Stimulated activated CD4-positive, alpha-beta T cell treated with anti-CD3 and anti-CD28 coated beads, Interleukin-1b, Interleukin-23, amount 100 ng/mL, for 24 hours (primary cell): ENCODE measurements at regions not wholly inside any gene's neighbourhood (a gene's known extent, or its start where the extent isn't known, plus 50 kb on each side); places are given as distances from the start of the nearest gene placed in this dataset.
"Not testable (repeated sequence)": the region's sequence is repeated elsewhere in the genome, so short reads cannot be mapped to it uniquely, and the experiment has no call there.

Experiments used
- DNase-seq, 4 experiments: peaks; one replicate each; pipeline ENCODE4 v3.0.0-alpha.2; 2020; ENCODE audit warnings: low read depth in 4 of 4, low spot score in 1 of 4

DNA sequence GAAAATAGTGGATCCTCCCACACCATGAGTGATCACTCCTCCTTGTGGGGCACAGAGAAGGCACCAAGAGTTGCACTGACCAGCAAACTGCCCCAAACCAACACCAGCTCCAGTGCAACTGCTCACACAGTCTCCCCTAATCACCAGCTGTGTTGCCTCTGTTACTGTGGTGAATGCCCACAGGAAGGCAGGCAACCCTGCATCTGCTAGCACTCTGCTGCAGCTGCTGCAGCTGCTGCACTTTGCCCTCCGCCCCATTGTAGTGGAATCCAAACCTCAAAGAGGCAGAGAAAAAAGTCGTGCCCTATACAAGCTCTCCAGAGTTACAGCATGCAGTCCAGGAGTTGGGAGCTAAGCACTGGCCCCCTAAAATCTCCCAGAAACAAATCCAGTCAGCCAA is 339.6 kb downstream of the TRIM36 start:
- DNase-seq = no peak

DNA sequence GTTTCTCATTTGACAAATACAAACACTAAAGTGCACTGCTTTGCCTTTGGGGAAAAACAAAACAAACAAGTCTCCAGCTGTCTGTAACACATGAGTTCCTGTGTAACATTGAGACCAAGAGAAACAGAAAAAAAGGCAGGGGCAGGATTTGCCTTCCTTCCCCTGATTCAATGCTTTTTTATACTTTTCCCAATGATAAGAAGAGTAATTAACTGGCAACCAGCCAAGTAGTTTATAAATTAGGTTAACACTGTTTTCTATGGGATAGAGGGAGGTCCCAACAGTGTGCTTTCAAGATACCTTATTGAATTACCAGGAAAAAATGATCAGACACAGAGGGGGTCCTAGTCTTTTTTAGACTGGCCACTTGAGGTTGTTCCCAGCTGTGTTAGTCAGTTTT is 346.8 kb downstream of the TRIM36 start:
- no peak for DNase-seq

DNA sequence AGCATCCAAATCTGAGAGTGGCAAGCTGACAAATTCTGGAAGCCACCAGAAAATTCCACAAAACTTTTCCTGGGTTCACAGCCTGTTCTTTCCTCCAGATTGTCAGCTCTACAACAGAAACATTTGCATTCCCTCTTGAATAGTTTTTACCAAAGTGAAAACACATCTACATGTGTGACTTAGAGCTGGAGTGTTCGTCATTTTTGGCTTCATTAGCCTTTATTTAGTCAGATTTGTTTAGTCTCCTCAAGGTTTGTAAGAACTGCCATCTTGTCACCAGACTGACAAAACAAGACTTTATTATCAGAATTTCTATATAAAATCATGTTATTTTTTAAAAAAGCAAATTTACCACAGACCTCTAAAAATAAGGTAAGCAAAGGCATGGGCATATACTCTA is 347.3 kb downstream of the TRIM36 start:
- no peak for DNase-seq

DNA sequence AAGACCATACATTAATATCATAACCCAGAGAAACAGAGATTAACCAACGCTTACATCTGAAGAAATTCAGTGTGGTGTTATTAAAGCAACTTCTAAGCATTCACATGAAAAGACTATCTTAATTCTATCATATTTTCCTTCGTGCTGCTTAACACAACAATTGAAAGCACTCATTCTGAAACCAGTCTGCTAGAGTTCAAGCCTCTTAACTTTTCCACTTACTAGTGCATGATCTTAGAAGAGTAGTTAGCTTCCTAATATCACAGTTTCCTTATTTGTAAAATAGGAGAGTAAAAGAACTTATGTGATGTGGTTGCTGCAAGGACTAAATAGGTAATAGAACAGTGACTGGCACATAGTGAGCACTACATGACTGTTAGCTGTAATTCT is 379.3 kb downstream of the TRIM36 start:
- no peak for DNase-seq

DNA sequence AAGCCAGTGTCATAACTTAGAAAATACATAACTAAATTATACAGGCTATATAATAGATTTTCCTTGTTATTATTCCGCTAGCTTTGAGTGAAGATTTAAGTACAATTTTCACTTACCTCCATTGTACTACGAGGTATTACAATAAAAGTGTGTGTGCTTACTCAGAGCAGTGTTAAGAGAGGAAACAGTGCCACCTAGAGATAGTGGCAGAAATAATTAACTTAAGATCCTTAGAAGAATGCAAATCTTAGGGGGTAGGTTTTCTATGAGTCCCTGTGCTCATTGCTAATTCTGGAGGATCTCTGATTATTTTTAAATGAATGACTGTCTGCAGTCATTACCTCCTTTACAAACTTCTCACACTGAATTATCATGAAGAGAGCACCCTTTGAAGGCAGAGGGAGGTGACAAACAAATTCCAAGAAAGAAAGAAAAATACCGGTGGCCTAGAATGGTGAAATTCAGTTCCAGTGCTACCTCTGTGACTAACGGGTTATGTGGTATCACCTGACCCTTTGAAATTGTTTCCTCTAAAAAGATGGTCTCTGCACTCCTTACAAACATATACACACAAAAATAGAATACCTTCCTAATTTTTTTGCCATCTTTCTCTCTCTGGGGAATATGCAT is 379.8 kb downstream of the TRIM36 start:
- DNase-seq = no peak

DNA sequence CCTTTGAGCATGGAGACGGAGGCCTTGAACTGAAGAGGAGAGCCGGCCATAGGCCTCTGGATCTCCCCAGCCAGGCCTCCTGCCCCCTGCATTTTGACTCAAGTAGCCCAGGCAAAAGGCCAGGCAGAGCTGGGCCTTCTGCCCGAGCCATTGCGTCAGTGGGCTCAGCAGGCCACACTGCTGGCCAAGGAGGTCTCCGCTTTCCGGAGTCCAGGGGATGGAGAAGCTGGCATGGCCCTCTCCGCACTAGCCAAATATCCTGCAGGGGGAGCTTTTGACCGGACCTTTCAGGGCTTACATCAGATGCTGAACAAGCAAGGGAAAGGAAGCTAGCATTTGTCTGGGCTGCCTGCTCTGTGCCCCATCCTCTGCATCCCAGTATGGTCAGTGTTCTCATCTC is 386.8 kb downstream of the TRIM36 start:
- DNase-seq = no peak

DNA sequence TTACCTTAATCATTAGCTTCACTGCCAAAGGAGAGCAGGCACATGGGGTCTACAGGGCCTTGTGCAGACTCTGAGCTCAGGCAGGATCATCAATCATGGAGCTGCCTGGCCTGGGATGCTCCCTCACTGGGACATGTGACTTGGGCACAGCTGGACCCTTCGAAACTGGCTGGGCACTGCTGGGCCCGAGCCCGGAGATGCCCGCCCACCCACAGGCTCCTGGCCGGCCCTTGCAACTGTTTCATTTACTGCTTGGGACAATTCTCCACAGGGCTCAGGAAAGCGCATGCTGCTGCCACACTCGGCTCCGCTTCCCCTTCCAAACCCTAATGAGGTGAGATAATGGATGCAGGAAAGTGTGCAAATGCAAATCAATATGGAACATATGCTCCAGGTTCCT is 387.5 kb downstream of the TRIM36 start:
- no peak for DNase-seq

DNA sequence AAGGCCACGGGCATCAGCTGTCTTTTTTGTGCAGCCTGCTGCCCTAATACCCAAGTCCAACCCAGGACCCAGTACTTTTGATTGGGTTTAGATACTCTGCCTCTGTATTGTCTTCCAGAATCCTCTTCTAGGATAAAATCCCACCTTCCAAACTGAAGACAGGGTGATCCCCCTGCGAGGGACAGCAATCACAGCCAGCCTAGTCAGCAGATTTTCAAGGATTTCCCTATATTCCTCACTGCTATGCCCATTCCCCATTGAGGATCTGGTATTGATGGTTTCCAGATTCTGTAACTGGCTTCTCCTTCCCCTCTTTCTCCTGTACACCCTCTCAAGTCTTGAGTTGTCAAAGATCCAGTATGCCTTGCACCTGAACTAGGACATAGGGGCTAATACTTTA is 389.4 kb downstream of the TRIM36 start:
- DNase-seq = no peak

DNA sequence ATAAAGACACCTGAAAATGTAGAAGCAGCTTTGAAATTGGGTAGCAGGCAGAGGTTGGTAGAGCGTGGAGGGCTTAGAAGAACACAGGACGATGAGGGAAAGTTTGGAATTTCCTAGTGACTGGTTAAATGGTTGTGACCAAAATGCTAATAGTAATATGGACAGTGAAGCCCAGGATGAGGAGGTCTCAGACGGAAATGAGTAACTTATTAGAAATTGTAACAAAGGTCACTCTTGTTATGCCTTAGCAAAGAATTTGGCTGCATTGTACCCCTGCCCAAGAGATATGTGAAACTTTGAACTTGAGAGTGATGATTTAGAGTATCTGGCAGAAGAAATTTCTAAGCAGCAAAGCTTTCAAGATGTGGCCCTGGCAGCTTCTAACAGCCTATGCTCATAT is 382.5 kb downstream of the KCNN2 start:
- DNase-seq = no peak

DNA sequence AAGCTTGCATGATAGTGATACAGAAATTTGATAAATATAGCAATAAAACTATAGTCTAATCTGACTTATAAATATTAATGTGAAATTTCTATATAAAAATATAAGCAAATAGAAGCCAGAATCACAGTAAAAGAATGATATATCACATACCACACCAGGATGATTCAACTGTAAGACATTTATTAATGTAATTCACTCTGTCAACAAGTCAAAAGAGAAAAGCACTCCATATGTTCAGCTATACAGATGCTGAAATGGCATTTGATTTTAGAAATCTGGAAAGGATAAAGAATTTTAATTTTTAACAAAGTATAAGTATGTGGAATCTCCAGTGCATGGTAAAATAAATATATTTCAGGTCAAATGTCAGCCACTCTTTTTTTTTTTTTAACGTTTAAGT is 372.4 kb downstream of the KCNN2 start:
- DNase-seq = no peak

DNA sequence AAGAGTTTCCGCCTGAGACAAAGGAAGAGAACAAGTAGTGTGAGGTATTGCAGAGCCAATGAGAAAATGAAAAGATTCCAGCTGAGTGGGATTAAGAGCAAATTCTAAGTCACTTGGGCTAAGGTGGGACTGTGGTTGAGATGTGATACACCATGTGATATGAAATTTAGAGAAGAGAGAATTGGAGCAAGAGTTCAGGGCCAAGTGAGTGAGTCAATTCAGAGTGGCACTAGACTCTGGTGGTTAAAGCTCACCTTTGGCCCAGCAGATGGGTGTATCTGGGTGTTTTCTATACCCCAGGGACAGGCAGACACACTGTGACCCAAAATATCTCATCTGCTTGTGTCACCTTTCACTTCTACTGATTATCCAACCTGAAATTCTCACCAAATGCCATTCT is 368.1 kb downstream of the KCNN2 start:
- no peak for DNase-seq

DNA sequence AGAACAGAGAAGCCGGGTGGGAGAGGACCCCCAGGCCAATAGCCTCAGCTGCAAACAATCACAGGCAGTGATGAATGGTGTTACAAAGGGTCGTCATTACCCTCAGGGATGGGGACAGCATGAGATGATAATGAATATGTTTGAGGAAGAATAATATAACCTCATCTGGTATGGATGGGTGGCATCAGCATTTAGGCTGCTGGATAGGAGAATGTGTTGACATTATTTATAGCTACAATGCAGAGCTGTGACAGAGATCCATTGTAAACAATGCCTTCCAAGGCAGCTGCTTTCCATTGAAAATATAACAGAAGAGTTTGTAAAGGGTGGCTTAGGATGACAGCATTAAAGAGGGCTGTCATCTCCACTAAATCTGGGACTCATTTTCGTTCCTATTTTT is 365.5 kb downstream of the KCNN2 start:
- no peak for DNase-seq

DNA sequence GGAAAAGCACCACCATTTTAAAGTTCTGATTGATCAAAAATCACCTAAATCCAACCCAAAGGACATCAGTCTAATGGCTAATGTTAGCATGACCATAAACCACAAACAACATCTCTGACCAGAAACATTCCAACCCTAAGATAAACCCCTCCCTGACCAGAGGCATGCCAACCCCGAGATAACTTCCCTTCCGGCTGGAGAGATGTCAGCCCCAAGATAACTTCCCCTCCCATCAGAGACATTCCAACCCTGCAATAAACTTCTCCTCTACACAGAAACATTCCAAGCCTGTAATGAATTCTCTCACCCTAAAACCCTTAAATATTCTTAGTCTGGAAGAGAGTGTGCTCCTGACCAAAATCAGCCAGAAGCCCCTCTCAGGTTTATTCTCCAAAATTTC is 364.3 kb downstream of the KCNN2 start:
- DNase-seq = no peak

DNA sequence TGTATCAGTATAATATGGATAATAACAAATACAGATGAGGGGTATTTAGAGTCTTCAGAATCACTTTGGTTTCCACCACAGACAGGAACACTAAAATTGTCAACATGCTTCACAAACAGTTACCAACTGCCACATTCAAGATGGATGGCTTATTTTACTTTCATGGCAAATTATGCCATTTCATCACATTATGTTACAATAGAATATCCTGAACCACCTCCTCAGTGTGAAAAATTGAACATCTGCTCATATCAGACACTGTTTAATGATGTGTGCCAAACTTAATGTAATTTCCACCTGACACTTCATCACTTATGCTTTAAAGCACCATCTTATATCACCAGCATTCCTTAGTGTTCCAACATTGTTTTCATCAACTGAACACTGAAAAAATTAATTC is 357.4 kb downstream of the KCNN2 start:
- no peak for DNase-seq

DNA sequence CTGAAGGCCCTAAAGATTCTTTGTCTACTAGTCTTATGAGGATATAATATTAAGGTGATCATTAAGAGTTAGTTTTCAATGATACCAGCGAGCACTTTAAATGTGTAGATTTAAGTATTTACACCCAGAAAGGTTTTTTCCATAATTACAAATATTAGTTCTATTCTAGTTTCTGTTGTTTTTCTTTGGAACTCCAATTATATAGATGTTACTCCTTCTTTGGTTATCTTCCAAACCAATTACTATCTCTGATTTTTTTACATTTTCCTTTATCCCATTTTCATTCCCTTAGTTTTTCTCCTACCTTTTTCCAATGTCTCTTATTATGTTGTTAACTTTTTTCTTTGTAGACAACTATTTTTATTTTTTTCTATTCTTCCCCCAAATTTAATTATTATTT is 355.1 kb downstream of the KCNN2 start:
- DNase-seq = no peak

DNA sequence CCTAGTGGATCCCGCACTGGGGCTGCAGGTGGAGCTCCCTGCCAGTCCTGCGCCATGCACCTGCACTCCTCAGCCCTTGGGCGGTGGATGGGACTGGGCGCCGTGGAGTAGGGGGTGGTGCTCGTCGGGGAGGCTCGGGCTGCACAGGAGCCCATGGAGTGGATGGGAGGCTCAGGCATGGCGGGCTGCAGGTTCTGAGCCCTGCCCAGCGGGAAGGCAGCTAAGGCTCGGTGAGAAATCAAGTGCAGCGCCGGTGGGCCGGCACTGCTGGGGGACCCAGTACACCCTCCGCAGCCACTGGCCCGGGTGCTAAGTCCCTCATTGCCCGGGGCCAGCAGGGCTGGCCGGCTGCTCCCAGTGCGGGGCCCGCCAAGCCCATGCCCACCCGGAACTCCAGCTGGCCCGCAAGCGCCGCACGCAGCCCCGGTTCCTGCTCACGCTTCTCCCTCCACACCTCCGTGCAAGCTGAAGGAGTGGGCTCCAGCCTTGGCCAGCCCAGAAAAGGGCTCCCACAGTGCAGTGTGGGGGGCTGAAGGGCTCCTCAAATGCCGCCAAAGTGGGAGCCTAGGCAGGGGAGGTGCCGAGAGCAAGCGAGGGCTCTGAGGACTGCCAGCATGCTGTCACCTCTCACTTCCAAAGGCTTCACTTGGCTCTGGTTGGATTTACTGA is 342.5 kb downstream of the KCNN2 start:
- DNase-seq = not testable (repeated sequence)

DNA sequence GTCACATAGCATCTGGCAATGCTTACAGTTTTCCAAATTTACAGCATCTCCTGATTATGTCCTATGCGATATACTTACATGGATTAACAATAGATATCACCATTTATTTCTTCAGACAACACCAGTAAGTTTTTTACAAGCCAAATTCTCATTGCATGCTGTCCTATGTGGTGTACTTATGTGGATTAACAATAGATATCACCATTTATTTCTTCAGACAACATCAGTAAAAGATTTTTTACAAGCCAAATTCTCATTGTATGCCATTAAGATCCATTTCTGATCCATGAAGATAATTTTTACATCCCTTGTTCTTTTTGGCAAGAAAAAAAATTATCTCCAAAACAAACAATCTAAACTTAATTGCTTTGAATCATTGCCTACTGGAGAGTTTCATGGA is 340.9 kb downstream of the KCNN2 start:
- DNase-seq = no peak

DNA sequence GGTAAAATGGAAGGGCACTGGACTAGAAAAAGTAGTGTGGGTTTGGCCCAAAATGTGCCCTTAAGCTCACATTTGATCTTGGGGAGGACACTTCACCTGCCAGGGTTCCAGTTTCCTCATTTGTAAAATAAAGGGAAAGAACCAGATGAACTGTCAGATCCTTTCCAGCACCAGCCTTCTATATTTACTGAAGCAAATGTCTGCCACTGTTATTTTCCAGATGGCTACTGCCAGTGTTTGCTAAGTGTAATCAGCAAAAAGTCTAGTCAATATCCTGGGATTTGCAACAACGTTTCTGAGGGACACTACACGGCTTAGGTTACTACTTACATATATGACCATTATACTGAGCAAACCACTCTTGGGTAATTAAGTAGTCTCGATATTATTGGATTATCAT is 340.3 kb downstream of the KCNN2 start:
- DNase-seq = no peak

DNA sequence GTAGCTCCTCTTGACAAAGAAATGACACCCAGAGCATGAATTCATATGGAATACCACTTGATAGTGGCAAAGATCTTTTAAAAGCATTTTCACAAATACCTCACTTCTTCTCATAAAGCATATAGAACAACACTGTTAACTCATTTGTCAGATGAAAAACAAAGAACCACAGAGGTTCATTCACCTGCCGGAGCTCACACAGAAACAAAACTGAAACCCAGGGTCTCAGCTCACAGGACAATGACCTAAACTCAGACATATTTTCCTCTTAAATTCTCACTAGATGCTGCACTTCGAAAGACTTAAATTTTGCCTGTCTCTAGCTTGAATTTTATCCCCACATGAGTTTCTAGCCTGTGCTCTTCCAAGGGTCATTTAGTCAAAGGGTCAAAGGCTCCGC is 339.0 kb downstream of the KCNN2 start:
- no peak for DNase-seq

DNA sequence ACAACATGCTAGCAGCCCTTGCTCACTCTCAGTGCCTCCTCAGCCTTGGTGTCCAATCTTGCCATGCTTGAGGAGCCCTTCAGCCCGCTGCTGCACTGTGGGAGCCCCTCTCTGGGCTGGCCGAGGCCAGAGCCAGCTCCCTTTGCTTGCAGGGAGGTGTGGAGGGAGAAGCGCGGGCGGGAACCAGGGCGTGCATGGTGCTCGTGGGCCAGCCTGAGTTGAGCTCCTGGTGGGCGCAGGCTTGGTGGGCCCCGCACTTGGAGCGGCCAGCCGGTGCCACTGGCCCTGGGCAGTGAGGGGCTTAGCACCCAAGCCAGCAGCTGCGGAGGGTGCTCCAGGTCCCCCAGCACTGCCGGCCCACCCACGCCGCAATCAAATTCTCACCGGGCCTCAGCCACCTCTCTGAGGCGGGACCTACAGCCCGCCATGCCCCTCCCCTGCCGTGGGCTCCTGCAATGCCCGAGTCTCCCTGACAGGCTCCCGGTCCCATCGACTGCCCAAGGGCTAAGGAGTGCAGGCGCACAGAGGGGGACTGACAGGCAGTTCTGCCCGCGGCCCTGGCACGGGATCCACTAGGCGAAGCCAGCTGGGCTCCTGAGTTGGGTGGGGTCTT is 333.5 kb downstream of the KCNN2 start:
- no peak for DNase-seq

DNA sequence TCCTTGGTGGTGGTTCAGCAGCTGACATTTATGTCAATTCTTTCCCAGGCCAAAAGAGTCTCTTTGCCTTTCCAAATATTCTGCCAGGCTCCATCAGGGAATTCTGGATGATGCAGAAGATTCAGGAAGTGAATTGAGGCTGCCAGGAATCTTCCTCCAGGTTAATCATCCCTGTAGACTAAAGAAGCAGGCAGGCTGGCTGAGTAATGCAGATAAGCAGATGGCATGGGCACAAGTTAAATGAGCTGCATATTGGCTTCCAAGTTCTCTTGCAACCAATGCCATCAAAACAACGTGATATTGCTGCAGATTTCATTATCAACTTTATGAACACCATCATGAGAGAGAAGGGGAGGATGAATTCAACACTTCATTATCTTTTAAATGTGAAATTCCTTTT is 324.5 kb downstream of the KCNN2 start:
- no peak for DNase-seq

DNA sequence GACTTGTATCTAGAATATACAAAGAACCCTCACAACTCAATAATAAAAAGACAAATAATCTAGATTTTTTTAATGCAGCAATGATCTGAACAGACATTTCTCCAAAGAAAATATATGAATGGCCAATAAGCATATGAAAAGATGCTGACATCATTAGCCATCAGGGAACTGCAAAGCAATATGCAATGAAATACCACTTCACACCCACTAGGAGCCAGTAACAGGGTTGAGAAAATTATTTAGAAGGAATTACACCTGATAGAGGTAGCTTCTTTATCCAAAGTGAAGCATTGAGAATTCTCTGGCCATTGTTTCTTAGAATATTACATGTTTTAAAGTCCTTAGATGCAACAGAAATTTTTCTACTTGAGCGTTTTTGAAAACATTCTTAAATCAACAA is 316.9 kb downstream of the KCNN2 start:
- DNase-seq = no peak

DNA sequence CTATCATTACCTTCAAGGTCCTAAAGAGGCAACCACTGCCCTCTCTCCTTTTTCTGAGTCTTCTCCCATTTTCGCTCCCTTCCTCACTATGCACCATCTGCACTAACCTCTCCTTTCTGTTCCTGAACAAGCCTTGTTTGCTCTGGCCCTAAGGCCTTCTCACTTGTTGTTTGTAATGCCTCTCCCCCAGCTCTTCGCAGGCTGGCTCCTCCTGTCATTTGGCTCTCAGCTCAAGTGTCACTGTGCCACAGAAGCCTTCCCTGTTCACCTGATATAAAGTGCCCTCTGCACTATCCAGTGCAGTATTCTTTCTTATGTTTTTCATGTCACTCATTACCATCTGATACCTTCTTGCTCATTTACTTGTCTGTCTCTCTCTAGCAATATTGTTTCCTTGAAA is 303.7 kb downstream of the KCNN2 start:
- DNase-seq = no peak
